K562 (cell line): ENCODE measurements at regions not wholly inside any gene's neighbourhood (a gene's known extent, or its start where the extent isn't known, plus 50 kb on each side); places are given as distances from the start of the nearest gene placed in this dataset.

Experiments
- ATAC-seq: fragments of 200-7000 bp; cut with Tn5 transposase; 3 replicates; pipeline ENCODE4 v1.9.1; 2020; ENCODE audit warnings: moderate library complexity
- BruUV-seq: library from RNA; stranded (reverse); fragments of 400-500 nt; replicated peaks from 2 replicates; lab custom pipeline; 2021; lab: Mats Ljungman, UMichigan
- CTCF ChIA-PET: fragments of 300-600 bp; formaldehyde crosslinking; extraction: SDS; loops from one replicate; lab custom pipeline; 2021; ENCODE audit warnings: low intra/inter-chr PET ratio; lab: Yijun Ruan, JAX
- POLR2A ChIA-PET: fragments of 300-600, 350-650 bp; sonication (Branson Sonifier 250); formaldehyde crosslinking; extraction: SDS; loops from one replicate; lab custom pipeline; 2021; ENCODE audit warnings: antibody characterized with exemption, inconsistent platforms; lab: Yijun Ruan, JAX
- DNase-seq, 4 experiments: peaks; one replicate each; pipeline versions ENCODE4 v3.0.0 to v3.0.0-alpha.2; 2011 to 2018; ENCODE audit warnings: low spot score in 3 of 4, mixed read lengths in 3 of 4; ENCODE audit errors: extremely low read depth in 1 of 4
- FAIRE-seq: peaks from 2 replicates; lab custom pipeline; 2011; peaks lifted over from hg19 to GRCh38; lab: Jason Lieb, UNC
- H2AFZ ChIP-seq: 2 replicates; pipeline ENCODE4 v1.6.0; 2011; ENCODE audit warnings: low read depth, low read length, control low read depth, inconsistent platforms
- H3K27ac ChIP-seq: fragments of 200-600 bp; 3 replicates; pipeline ENCODE4 v1.8.0; 2011; ENCODE audit warnings: low read depth, mild to moderate bottlenecking, control low read depth, inconsistent platforms, low read length, moderate library complexity, mixed read lengths; ENCODE audit errors: extremely low read depth
- H3K27me3 ChIP-seq, 2 experiments: fragments of 300-600 bp in 1 of 2; 2 replicates in 1 of 2; 3 replicates in 1 of 2; pipeline versions ENCODE4 v1.6.0 to v1.8.0; 2011; ENCODE audit warnings: inconsistent platforms in 2 of 2, low read length in 2 of 2, mild to moderate bottlenecking in 1 of 2, mixed read lengths in 1 of 2, moderate library complexity in 1 of 2; ENCODE audit not compliant: control insufficient read depth in 2 of 2, insufficient read depth in 2 of 2
- H3K36me3 ChIP-seq: fragments of 300-600 bp; 3 replicates; pipeline ENCODE4 v1.8.0; 2011; ENCODE audit warnings: mild to moderate bottlenecking, low read length, inconsistent platforms; ENCODE audit not compliant: control insufficient read depth, insufficient read depth
- H3K4me1 ChIP-seq, 2 experiments: fragments of 200-600 bp in 1 of 2; replicated peaks in 1 of 2; 2 replicates in 1 of 2; 3 replicates in 1 of 2; pipeline versions ENCODE4 v1.5.1 to v1.8.0; 2011; ENCODE audit warnings: inconsistent platforms in 2 of 2, low read length in 2 of 2, mild to moderate bottlenecking in 1 of 2, mixed read lengths in 1 of 2, moderate library complexity in 1 of 2; ENCODE audit not compliant: control insufficient read depth in 2 of 2, insufficient read depth in 2 of 2
- H3K4me2 ChIP-seq: 2 replicates; pipeline ENCODE4 v1.6.1; 2011; ENCODE audit warnings: low read length, control low read depth, inconsistent platforms, mixed read lengths; ENCODE audit not compliant: insufficient read depth
- H3K4me3 ChIP-seq: fragments of 200-600 bp; sonication (generic), shearing (Covaris generic); 2 replicates; pipeline ENCODE4 v1.5.1; 2016; ENCODE audit warnings: control low read depth, inconsistent platforms
- H3K79me2 ChIP-seq: fragments of 200-600 bp; 3 replicates; pipeline ENCODE4 v1.8.0; 2011; ENCODE audit warnings: low read length, inconsistent platforms; ENCODE audit not compliant: control insufficient read depth, insufficient read depth
- H3K9ac ChIP-seq, 2 experiments: 2 replicates each; pipeline versions ENCODE4 v1.6.0 to v1.6.1; 2011; ENCODE audit warnings: low read depth in 2 of 2, low read length in 2 of 2, control low read depth in 1 of 2, inconsistent platforms in 1 of 2, mild to moderate bottlenecking in 1 of 2, mixed read lengths in 1 of 2; ENCODE audit not compliant: insufficient read depth in 1 of 2
- H3K9me1 ChIP-seq: one replicate; pipeline ENCODE4 v1.6.0; 2011; ENCODE audit warnings: inconsistent platforms, mild to moderate bottlenecking, low read length, moderate library complexity; ENCODE audit not compliant: control insufficient read depth, insufficient read depth
- H3K9me3 ChIP-seq: replicated peaks from 2 replicates; pipeline ENCODE4 v1.5.1; 2011; ENCODE audit warnings: low read depth, low read length, inconsistent platforms; ENCODE audit not compliant: control insufficient read depth, insufficient read depth
- H4K20me1 ChIP-seq: replicated peaks from 2 replicates; pipeline ENCODE4 v1.6.1; 2011; ENCODE audit warnings: low read length, inconsistent platforms, mixed read lengths; ENCODE audit not compliant: control insufficient read depth, insufficient read depth
- EGR1 ChIP-seq: fragments of 450-650 bp; conservative IDR thresholded peaks from 2 replicates; pipeline ENCODE4 v1.6.1; 2017; ENCODE audit warnings: mild to moderate bottlenecking
- THAP12 ChIP-seq: fragments of 250-450 bp; sonication (Bioruptor Pico); IDR thresholded peaks from 2 replicates; pipeline ENCODE4 v1.9.0; 2021; ENCODE audit warnings: mild to moderate bottlenecking, inconsistent platforms
- WGBS: fragments of 100-300 bp; shearing (Covaris generic); methylation state at CpG from one replicate; pipeline ENCODE4 v1.1.6; 2016; ENCODE audit warnings: low coverage, mixed read lengths; ENCODE audit not compliant: insufficient coverage; ENCODE audit errors: missing lambda C conversion rate; 5-methylcytosine and 5-hydroxymethylcytosine counted together
- in situ Hi-C: fragments of 300-500 bp; cut with MboI; formaldehyde crosslinking; loops from 4 replicates; pipeline ENCODE4 v1.15.0; 2018; ENCODE audit warnings: inconsistent platforms, mixed read lengths
- intact Hi-C: fragments of 100-400 bp; cut with micrococcal nuclease; formaldehyde crosslinking; loops from 2 replicates; pipeline ENCODE4 v1.14.2; 2022

- Histone ChIP-seq H3K4me2 (no peak overlapping the region), H3K36me3 (no peaks in the 10 kb centered on the region), H3K4me3 (no peak overlapping the region), H4K20me1 (no peaks in the 10 kb centered on the region), H3K9me1 (no peaks in the 10 kb centered on the region), H3K27me3 (no peaks in the 10 kb centered on the region), H2AFZ (no peak overlapping the region), H3K9ac (no peak overlapping the region), H3K27ac (no peak overlapping the region), H3K79me2 (no peaks in the 10 kb centered on the region)
- ATAC-seq: no peak
- WGBS: 0% methylated on average over 1 of the region's 1 CpG
- no TSS peak for BruUV-seq
- in situ Hi-C loops: no loop called here
- intact Hi-C loops: no loop called here
- no peak for DNase-seq
- CTCF ChIA-PET: no interaction called here
- TF ChIP-seq THAP12 (CRISPR knock-in tag) (no peak), EGR1 (no peak)
- TF ChIP-seq, all 486 proteins: peak for 0
- POLR2A ChIA-PET: no interaction called here
- no peaks in the 10 kb centered on the region for H3K4me1 ChIP-seq
- H3K9me3 ChIP-seq: peaks cover 1% of the 10 kb centered on the region; the same call in 1 of the 2 replicates
- no peak for FAIRE-seq
These were observed 774.5 kb upstream of the NEGR1 start for GRCh38 chr1:73056826-73057225.
